HepG2 (cell line): ENCODE measurements at regions not wholly inside any gene's neighbourhood (a gene's known extent, or its start where the extent isn't known, plus 50 kb on each side); places are given as distances from the start of the nearest gene placed in this dataset.

Experiments
- ATAC-seq: fragments of 200-7000 bp; cut with Tn5 transposase; 3 replicates; pipeline ENCODE4 v1.9.1; 2020; ENCODE audit warnings: mild to moderate bottlenecking, moderate library complexity
- BruUV-seq: library from RNA; stranded (reverse); fragments of 400-500 nt; replicated peaks from 2 replicates; lab custom pipeline; 2021; lab: Mats Ljungman, UMichigan
- CTCF ChIA-PET: fragments of 300-600 bp; formaldehyde crosslinking; extraction: SDS; loops from one replicate; lab custom pipeline; 2021; ENCODE audit warnings: low total read pairs, inconsistent platforms, low intra/inter-chr PET ratio; lab: Yijun Ruan, JAX
- POLR2A ChIA-PET: fragments of 350-600 bp; sonication (Branson Sonifier 250); formaldehyde crosslinking; loops from one replicate; lab custom pipeline; 2020; ENCODE audit warnings: antibody characterized with exemption, inconsistent platforms; lab: Yijun Ruan, JAX
- DNase-seq: peaks from one replicate; pipeline ENCODE4 v3.0.0-alpha.2; 2015; ENCODE audit warnings: low spot score
- FAIRE-seq: peaks from 3 replicates; lab custom pipeline; 2011; peaks lifted over from hg19 to GRCh38; lab: Jason Lieb, UNC
- H2AFZ ChIP-seq: one replicate; pipeline ENCODE4 v1.6.1; 2011; ENCODE audit warnings: low read length, inconsistent platforms
- H3K27ac ChIP-seq: fragments of 300-600 bp; 3 replicates; pipeline ENCODE4 v1.8.0; 2011; ENCODE audit warnings: mixed run types, mild to moderate bottlenecking, mixed read lengths, low read length, inconsistent platforms; ENCODE audit not compliant: insufficient read depth; ENCODE audit errors: extremely low read length
- H3K27me3 ChIP-seq, 2 experiments: fragments of 200-600 bp in 1 of 2; 2 replicates in 1 of 2; 3 replicates in 1 of 2; pipeline versions ENCODE4 v1.6.0 to v1.8.0; 2011; ENCODE audit warnings: low read length in 2 of 2, mild to moderate bottlenecking in 2 of 2, moderate library complexity in 2 of 2, inconsistent platforms in 1 of 2; ENCODE audit not compliant: insufficient read depth in 2 of 2, control insufficient read depth in 1 of 2
- H3K36me3 ChIP-seq, 2 experiments: fragments of 200-600 bp in 1 of 2; replicated peaks in 1 of 2; 2 replicates in 1 of 2; 3 replicates in 1 of 2; pipeline versions ENCODE4 v1.5.1 to v1.8.0; 2011; ENCODE audit warnings: low read length in 2 of 2, inconsistent platforms in 1 of 2; ENCODE audit not compliant: insufficient read depth in 2 of 2, control insufficient read depth in 1 of 2
- H3K4me1 ChIP-seq: 2 replicates; pipeline ENCODE4 v1.5.1; 2012; ENCODE audit warnings: low read length, inconsistent platforms; ENCODE audit not compliant: insufficient read depth
- H3K4me2 ChIP-seq: 2 replicates; pipeline ENCODE4 v1.6.0; 2011; ENCODE audit warnings: low read depth, low read length, inconsistent platforms
- H3K4me3 ChIP-seq, 3 experiments: fragments of 200-600 bp in 1 of 3; sonication (generic), shearing (Covaris generic) in 1 of 3; replicated peaks in 1 of 3; 2 replicates each; pipeline ENCODE4 v1.5.1; 2011 to 2016; ENCODE audit warnings: low read length in 3 of 3, inconsistent platforms in 2 of 3, low read depth in 2 of 3, mild to moderate bottlenecking in 2 of 3, control low read depth in 1 of 3, mixed read lengths in 1 of 3; ENCODE audit not compliant: insufficient read depth in 1 of 3
- H3K79me2 ChIP-seq: one replicate; pipeline ENCODE4 v1.6.1; 2011; ENCODE audit warnings: low read length, inconsistent platforms; ENCODE audit not compliant: insufficient read depth
- H3K9ac ChIP-seq: 2 replicates; pipeline ENCODE4 v1.6.0; 2011; ENCODE audit warnings: mild to moderate bottlenecking, low read depth, low read length, inconsistent platforms; ENCODE audit not compliant: insufficient read depth
- H3K9me3 ChIP-seq: 2 replicates; pipeline ENCODE4 v1.5.1; 2012; ENCODE audit warnings: mild to moderate bottlenecking, low read length
- H4K20me1 ChIP-seq: 2 replicates; pipeline ENCODE4 v1.6.0; 2011; ENCODE audit warnings: inconsistent platforms, mild to moderate bottlenecking, low read length, moderate library complexity; ENCODE audit not compliant: insufficient read depth
- GATAD1 ChIP-seq: IDR thresholded peaks from 2 replicates; pipeline ENCODE4 v1.6.1; 2016; ENCODE audit warnings: missing genetic modification reagents, missing compliant biosample characterization
- HDAC1 ChIP-seq: sonication (generic); formaldehyde crosslinking; IDR thresholded peaks from 2 replicates; pipeline ENCODE4 v1.5.1; 2020; ENCODE audit warnings: mild to moderate bottlenecking, missing genetic modification reagents
- HHEX ChIP-seq: IDR thresholded peaks from 2 replicates; pipeline ENCODE4 v1.6.1; 2016; ENCODE audit warnings: control low read depth
- HMG20B ChIP-seq: conservative IDR thresholded peaks from 2 replicates; pipeline ENCODE4 v1.6.1; 2016; ENCODE audit warnings: missing genetic modification reagents, missing compliant biosample characterization
- JUN ChIP-seq: sonication (generic); formaldehyde crosslinking; IDR thresholded peaks from 2 replicates; pipeline ENCODE4 v1.4.0; 2020; ENCODE audit warnings: mild to moderate bottlenecking, missing genetic modification reagents
- PPARG ChIP-seq: conservative IDR thresholded peaks from 2 replicates; pipeline ENCODE4 v1.6.1; 2016; ENCODE audit warnings: missing biosample characterization, missing genetic modification reagents
- ZNF225 ChIP-seq: sonication (generic); formaldehyde crosslinking; IDR thresholded peaks from 2 replicates; pipeline ENCODE4 v1.4.0; 2020; ENCODE audit warnings: mild to moderate bottlenecking, missing genetic modification reagents
- ZNF484 ChIP-seq: sonication (generic); formaldehyde crosslinking; IDR thresholded peaks from 2 replicates; pipeline ENCODE4 v1.5.1; 2020; ENCODE audit warnings: mild to moderate bottlenecking, low read depth, missing genetic modification reagents, borderline replicate concordance
- ZNF703 ChIP-seq: sonication (generic); formaldehyde crosslinking; IDR thresholded peaks from 2 replicates; pipeline ENCODE4 v1.5.1; 2020; ENCODE audit warnings: missing genetic modification reagents, mild to moderate bottlenecking, moderate library complexity, borderline replicate concordance
- ZNF746 ChIP-seq: sonication (generic); formaldehyde crosslinking; IDR thresholded peaks from 2 replicates; pipeline ENCODE4 v1.8.0; 2022; ENCODE audit warnings: mild to moderate bottlenecking, missing genetic modification reagents
- WGBS: methylation state at CpG from one replicate; pipeline ENCODE4 v1.1.6; 2017; ENCODE audit warnings: low lambda C conversion rate; 5-methylcytosine and 5-hydroxymethylcytosine counted together
- in situ Hi-C: cut with HindIII; loops from 2 replicates; pipeline ENCODE4 v1.10.0; 2017; ENCODE audit warnings: low pct_unique_long_range_greater_than_20kb; ENCODE audit not compliant: extremely low pct_ligation_motif_present
- intact Hi-C: fragments of 100-400 bp; cut with micrococcal nuclease; formaldehyde crosslinking; loops from one replicate; pipeline ENCODE4 v1.10.0; 2022; ENCODE audit not compliant: unreplicated experiment
- TF ChIP-seq, protein P1 (sequence below): sonication (generic); formaldehyde crosslinking; IDR thresholded peaks from 2 replicates; pipeline ENCODE4 v1.4.0; 2020; ENCODE audit warnings: missing genetic modification reagents
- TF ChIP-seq, protein P2 (sequence below): sonication (generic); formaldehyde crosslinking; IDR thresholded peaks from 2 replicates; pipeline ENCODE4 v1.4.0; 2020; ENCODE audit warnings: missing genetic modification reagents
- TF ChIP-seq, protein P3 (sequence below): sonication (generic); formaldehyde crosslinking; IDR thresholded peaks from 2 replicates; pipeline ENCODE4 v1.4.0; 2020; ENCODE audit warnings: missing genetic modification reagents

DNA sequence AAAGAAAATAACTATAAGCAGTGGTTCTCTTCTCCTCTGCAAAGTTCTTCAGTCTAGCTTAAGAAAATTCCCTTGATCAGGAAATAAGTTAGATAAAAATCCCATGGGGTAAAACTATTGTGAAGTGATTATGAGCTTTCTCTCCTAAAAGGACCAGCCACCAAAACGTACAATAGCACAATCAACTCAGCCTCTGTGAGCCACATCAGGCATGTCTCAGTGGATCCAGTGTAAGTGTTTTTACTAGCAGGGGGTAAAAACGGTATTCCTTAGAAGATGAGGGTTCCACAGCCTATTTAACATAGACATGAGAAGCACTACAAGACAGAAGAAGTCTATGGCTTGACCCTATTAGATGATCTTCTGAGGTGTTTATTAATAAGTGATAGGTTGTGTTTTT lies 503.2 kb downstream of the PIK3C3 start (continued):
- TF ChIP-seq ZNF703 (no peak), HMG20B (CRISPR knock-in tag) (no peak)
- TF ChIP-seq, all 625 proteins: peak for 0

DNA sequence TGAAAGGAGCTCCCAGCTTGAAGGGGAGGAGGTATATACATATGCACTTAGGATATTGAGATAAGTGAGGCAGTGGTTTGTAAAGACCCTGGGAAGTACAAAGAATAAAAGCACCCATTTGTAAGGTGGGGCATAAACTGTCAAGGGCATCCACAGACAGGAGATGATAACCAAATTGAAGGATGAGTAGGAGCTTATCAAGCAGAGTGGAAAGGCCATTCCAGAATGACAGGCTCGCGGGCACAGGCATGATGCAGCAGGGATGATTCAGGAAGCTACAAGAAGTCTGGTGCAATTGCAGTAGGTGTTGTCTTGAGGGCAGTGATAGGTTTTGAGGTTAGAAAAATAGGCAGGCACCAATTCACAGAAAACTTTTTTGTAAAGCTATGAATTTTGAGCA lies 504.8 kb downstream of the PIK3C3 start:
- in situ Hi-C loops (no loop called here), intact Hi-C loops (no loop called here)
- no peak overlapping the region for H3K4me3 ChIP-seq
- no peaks in the 10 kb centered on the region for H3K4me1 ChIP-seq
- H3K9ac ChIP-seq = no peak overlapping the region
- POLR2A ChIA-PET = no interaction called here
- no peak for ATAC-seq
- no peaks in the 10 kb centered on the region for H3K27me3 ChIP-seq
- no peak for FAIRE-seq
- no peaks in the 10 kb centered on the region for H3K36me3 ChIP-seq
- CTCF ChIA-PET = no interaction called here
- H3K4me2 ChIP-seq = no peak overlapping the region
- H3K9me3 ChIP-seq = no peaks in the 10 kb centered on the region
- H3K27ac ChIP-seq = no peak overlapping the region
- BruUV-seq = no TSS peak
- no peaks in the 10 kb centered on the region for H3K79me2 ChIP-seq
- DNase-seq = no peak
- 45% methylated on average over 2 of the region's 2 CpGs for WGBS
- H4K20me1 ChIP-seq = no peaks in the 10 kb centered on the region
- H2AFZ ChIP-seq = no peak overlapping the region
- TF ChIP-seq PPARG (CRISPR knock-in tag) (no peak), HDAC1 (CRISPR knock-in tag) (no peak), ZNF225 (CRISPR knock-in tag) (no peak), ZNF746 (no peak), JUN (no peak), HHEX (CRISPR knock-in tag) (no peak), GATAD1 (no peak), ZNF484 (CRISPR knock-in tag) (no peak)
- TF ChIP-seq, protein P1, sequence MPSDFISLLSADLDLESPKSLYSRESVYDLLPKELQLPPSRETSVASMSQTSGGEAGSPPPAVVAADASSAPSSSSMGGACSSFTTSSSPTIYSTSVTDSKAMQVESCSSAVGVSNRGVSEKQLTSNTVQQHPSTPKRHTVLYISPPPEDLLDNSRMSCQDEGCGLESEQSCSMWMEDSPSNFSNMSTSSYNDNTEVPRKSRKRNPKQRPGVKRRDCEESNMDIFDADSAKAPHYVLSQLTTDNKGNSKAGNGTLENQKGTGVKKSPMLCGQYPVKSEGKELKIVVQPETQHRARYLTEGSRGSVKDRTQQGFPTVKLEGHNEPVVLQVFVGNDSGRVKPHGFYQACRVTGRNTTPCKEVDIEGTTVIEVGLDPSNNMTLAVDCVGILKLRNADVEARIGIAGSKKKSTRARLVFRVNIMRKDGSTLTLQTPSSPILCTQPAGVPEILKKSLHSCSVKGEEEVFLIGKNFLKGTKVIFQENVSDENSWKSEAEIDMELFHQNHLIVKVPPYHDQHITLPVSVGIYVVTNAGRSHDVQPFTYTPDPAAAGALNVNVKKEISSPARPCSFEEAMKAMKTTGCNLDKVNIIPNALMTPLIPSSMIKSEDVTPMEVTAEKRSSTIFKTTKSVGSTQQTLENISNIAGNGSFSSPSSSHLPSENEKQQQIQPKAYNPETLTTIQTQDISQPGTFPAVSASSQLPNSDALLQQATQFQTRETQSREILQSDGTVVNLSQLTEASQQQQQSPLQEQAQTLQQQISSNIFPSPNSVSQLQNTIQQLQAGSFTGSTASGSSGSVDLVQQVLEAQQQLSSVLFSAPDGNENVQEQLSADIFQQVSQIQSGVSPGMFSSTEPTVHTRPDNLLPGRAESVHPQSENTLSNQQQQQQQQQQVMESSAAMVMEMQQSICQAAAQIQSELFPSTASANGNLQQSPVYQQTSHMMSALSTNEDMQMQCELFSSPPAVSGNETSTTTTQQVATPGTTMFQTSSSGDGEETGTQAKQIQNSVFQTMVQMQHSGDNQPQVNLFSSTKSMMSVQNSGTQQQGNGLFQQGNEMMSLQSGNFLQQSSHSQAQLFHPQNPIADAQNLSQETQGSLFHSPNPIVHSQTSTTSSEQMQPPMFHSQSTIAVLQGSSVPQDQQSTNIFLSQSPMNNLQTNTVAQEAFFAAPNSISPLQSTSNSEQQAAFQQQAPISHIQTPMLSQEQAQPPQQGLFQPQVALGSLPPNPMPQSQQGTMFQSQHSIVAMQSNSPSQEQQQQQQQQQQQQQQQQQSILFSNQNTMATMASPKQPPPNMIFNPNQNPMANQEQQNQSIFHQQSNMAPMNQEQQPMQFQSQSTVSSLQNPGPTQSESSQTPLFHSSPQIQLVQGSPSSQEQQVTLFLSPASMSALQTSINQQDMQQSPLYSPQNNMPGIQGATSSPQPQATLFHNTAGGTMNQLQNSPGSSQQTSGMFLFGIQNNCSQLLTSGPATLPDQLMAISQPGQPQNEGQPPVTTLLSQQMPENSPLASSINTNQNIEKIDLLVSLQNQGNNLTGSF = no peak
- TF ChIP-seq, protein P2, sequence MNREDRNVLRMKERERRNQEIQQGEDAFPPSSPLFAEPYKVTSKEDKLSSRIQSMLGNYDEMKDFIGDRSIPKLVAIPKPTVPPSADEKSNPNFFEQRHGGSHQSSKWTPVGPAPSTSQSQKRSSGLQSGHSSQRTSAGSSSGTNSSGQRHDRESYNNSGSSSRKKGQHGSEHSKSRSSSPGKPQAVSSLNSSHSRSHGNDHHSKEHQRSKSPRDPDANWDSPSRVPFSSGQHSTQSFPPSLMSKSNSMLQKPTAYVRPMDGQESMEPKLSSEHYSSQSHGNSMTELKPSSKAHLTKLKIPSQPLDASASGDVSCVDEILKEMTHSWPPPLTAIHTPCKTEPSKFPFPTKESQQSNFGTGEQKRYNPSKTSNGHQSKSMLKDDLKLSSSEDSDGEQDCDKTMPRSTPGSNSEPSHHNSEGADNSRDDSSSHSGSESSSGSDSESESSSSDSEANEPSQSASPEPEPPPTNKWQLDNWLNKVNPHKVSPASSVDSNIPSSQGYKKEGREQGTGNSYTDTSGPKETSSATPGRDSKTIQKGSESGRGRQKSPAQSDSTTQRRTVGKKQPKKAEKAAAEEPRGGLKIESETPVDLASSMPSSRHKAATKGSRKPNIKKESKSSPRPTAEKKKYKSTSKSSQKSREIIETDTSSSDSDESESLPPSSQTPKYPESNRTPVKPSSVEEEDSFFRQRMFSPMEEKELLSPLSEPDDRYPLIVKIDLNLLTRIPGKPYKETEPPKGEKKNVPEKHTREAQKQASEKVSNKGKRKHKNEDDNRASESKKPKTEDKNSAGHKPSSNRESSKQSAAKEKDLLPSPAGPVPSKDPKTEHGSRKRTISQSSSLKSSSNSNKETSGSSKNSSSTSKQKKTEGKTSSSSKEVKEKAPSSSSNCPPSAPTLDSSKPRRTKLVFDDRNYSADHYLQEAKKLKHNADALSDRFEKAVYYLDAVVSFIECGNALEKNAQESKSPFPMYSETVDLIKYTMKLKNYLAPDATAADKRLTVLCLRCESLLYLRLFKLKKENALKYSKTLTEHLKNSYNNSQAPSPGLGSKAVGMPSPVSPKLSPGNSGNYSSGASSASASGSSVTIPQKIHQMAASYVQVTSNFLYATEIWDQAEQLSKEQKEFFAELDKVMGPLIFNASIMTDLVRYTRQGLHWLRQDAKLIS (CRISPR knock-in tag) = no peak
- TF ChIP-seq, protein P3, sequence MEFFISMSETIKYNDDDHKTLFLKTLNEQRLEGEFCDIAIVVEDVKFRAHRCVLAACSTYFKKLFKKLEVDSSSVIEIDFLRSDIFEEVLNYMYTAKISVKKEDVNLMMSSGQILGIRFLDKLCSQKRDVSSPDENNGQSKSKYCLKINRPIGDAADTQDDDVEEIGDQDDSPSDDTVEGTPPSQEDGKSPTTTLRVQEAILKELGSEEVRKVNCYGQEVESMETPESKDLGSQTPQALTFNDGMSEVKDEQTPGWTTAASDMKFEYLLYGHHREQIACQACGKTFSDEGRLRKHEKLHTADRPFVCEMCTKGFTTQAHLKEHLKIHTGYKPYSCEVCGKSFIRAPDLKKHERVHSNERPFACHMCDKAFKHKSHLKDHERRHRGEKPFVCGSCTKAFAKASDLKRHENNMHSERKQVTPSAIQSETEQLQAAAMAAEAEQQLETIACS (CRISPR knock-in tag) = no peak
